Stimulated activated CD8-positive, alpha-beta memory T cell treated with anti-CD3 and anti-CD28 coated beads, Interleukin-12 subunit alpha, Interleukin-12 subunit beta, amount 100 ng/mL, for 24 hours (primary cell): ENCODE measurements at regions not wholly inside any gene's neighbourhood (a gene's known extent, or its start where the extent isn't known, plus 50 kb on each side); places are given as distances from the start of the nearest gene placed in this dataset.
"Not testable (repeated sequence)": the region's sequence is repeated elsewhere in the genome, so short reads cannot be mapped to it uniquely, and the experiment has no call there.

Experiments used
- DNase-seq: peaks from one replicate; pipeline ENCODE4 v3.0.0-alpha.2; 2020; ENCODE audit errors: extremely low read depth

- DNase-seq = no peak
Measured at GRCh38 chr16:79834720-79835119, 234.2 kb upstream of the MAF start.

GRCh38 chr16:79834003-79834402, 233.5 kb upstream of the MAF start:
- not testable (repeated sequence) for DNase-seq

- no peak for DNase-seq
Measured at GRCh38 chr16:79833559-79833958, 233.0 kb upstream of the MAF start.

GRCh38 chr16:79826732-79827475, 226.4 kb upstream of the MAF start:
- DNase-seq = no peak

GRCh38 chr16:79825002-79825401, 224.5 kb upstream of the MAF start:
- DNase-seq = no peak

- DNase-seq = no peak
Measured at GRCh38 chr16:79823639-79824038, 223.1 kb upstream of the MAF start.

GRCh38 chr16:79821911-79822310, 221.4 kb upstream of the MAF start:
- no peak for DNase-seq

- DNase-seq = no peak
Measured at GRCh38 chr16:79816081-79816497, 215.6 kb upstream of the MAF start.

GRCh38 chr16:79815049-79815448, 214.5 kb upstream of the MAF start:
- DNase-seq = no peak

GRCh38 chr16:79814124-79814523, 213.6 kb upstream of the MAF start:
- DNase-seq = no peak

- no peak for DNase-seq
Measured at GRCh38 chr16:79811541-79811940, 211.0 kb upstream of the MAF start.

GRCh38 chr16:79810449-79811189, 210.1 kb upstream of the MAF start:
- no peak for DNase-seq

- no peak for DNase-seq
Measured at GRCh38 chr16:79809376-79809775, 208.8 kb upstream of the MAF start.

- DNase-seq = no peak
Measured at GRCh38 chr16:79808731-79809130, 208.2 kb upstream of the MAF start.

- no peak for DNase-seq
Measured at GRCh38 chr16:79806757-79807156, 206.2 kb upstream of the MAF start.

- DNase-seq = no peak
Measured at GRCh38 chr16:79805621-79806020, 205.1 kb upstream of the MAF start.

GRCh38 chr16:79801646-79802045, 201.1 kb upstream of the MAF start:
- no peak for DNase-seq

- DNase-seq = no peak
Measured at GRCh38 chr16:79800016-79800608, 199.6 kb upstream of the MAF start.

GRCh38 chr16:79798416-79799053, 198.0 kb upstream of the MAF start:
- no peak for DNase-seq

- DNase-seq = no peak
Measured at GRCh38 chr16:79797486-79797885, 196.9 kb upstream of the MAF start.

- DNase-seq = no peak
Measured at GRCh38 chr16:79795556-79795955, 195.0 kb upstream of the MAF start.

- no peak for DNase-seq
Measured at GRCh38 chr16:79794941-79795340, 194.4 kb upstream of the MAF start.
